ENCODE measurements at regions not wholly inside any gene's neighbourhood (a gene's known extent, or its start where the extent isn't known, plus 50 kb on each side); places are given as distances from the start of the nearest gene placed in this dataset.

DNA sequence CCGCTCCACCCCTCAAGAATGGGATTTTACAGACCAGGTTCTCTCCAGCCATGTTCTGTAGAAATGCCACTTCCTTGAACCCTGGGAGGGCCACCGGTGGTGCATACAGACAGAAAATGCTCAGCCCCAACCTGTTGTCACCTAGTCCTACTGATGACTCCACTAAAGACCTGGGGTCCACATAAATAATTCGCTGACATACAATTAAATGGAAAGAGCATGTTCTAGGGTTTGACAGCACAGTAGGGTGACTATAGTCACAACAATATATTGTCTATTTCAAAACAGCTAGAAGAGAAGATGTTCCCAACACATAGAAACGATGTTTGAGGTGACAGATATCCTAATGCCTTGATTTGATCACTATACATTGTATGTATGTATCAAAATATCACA, 155.6 kb upstream of the NEBL start:
- TF ChIP-seq, protein P1, sequence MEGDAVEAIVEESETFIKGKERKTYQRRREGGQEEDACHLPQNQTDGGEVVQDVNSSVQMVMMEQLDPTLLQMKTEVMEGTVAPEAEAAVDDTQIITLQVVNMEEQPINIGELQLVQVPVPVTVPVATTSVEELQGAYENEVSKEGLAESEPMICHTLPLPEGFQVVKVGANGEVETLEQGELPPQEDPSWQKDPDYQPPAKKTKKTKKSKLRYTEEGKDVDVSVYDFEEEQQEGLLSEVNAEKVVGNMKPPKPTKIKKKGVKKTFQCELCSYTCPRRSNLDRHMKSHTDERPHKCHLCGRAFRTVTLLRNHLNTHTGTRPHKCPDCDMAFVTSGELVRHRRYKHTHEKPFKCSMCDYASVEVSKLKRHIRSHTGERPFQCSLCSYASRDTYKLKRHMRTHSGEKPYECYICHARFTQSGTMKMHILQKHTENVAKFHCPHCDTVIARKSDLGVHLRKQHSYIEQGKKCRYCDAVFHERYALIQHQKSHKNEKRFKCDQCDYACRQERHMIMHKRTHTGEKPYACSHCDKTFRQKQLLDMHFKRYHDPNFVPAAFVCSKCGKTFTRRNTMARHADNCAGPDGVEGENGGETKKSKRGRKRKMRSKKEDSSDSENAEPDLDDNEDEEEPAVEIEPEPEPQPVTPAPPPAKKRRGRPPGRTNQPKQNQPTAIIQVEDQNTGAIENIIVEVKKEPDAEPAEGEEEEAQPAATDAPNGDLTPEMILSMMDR (IDR thresholded peaks at IDR 0.05; ENCODE audit: extremely low read depth, insufficient read depth, missing control alignments): no peak
- in situ Hi-C loops (cut with MboI; ENCODE audit: low pct_unique_long_range_greater_than_20kb, low sequenced_read_pairs, unreplicated experiment): no loop called here
- no peak for DNase-seq (ENCODE audit: low spot score)

DNA sequence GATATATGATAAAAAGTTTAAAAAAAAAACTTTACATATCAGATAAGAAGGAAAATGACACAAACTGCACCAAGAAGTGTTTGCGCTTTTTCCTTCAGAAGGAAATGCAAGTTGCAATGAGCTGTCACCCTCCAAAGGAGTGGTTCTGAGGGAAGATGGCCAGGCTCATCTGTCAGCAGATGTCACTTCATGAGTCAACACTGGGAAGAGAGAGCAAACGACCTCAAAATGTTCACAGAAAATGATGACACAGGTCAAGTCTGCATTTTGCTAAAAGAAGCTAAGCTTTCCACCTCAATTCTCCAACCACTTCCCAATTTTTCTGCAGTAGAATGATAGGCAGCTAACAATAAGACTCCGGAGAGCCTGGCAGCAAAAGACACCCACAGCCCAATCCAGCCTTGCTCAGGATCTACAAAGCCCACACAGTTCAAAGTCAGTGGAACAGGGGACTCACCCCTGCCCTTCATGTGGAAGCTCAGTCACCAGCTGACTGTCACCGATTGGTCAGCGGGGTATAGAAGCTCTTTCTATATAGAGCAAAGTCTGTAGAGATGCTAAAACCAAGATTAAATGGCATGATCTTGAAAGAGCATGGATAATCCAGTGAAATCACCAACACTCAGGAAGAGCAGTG, 155.1 kb upstream of the NEBL start:
- in situ Hi-C loops (cut with MboI; ENCODE audit: low pct_unique_long_range_greater_than_20kb, low sequenced_read_pairs, unreplicated experiment): no loop called here
- no peak for DNase-seq (ENCODE audit: low spot score)
- TF ChIP-seq, protein P1 (IDR thresholded peaks at IDR 0.05; ENCODE audit: extremely low read depth, insufficient read depth, missing control alignments): no peak

DNA sequence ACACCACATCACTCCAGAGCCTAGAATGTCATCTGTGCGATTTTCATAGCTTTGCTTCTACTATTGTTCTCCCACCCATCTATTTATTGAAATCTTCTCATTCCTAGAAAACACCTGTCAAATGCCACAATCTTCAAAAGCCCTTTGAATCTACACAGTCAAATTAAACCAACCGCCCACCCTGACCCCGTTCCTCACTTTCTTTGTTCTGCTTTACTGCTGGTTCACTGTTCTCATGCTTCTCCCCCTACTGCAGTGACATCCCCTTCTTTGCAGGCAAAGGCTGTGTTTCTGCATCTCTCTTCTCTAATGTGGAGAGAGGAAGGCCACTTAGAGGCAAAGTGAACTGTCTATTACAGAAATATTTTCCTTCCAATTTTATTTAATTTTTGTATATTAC, 152.4 kb upstream of the NEBL start:
- DNase-seq (ENCODE audit: low spot score): no peak
- in situ Hi-C loops (cut with MboI; ENCODE audit: low pct_unique_long_range_greater_than_20kb, low sequenced_read_pairs, unreplicated experiment): no loop called here
- TF ChIP-seq, protein P1 (IDR thresholded peaks at IDR 0.05; ENCODE audit: extremely low read depth, insufficient read depth, missing control alignments): no peak

DNA sequence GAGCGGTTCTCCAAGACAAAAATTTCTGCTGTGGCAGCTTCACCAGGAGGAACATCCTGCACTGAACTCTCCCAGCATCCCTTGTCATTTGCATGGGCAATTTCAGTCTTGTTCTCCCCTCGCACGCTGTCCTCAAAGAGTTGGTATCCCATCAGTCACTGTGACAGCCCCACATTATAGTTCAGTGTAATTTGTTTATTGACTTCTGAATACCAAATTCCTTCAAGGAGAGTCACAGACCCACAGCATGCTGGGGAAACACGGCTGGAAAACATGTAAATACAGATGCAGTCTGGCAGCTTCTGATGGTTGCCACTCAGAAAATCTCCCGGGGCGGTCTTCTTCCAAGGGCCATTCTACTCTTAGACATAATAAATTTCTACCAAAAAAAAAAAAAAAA, 151.0 kb upstream of the NEBL start:
- TF ChIP-seq, protein P1 (IDR thresholded peaks at IDR 0.05; ENCODE audit: extremely low read depth, insufficient read depth, missing control alignments): no peak
- in situ Hi-C loops (cut with MboI; ENCODE audit: low pct_unique_long_range_greater_than_20kb, low sequenced_read_pairs, unreplicated experiment): no loop called here
- no peak for DNase-seq (ENCODE audit: low spot score)

DNA sequence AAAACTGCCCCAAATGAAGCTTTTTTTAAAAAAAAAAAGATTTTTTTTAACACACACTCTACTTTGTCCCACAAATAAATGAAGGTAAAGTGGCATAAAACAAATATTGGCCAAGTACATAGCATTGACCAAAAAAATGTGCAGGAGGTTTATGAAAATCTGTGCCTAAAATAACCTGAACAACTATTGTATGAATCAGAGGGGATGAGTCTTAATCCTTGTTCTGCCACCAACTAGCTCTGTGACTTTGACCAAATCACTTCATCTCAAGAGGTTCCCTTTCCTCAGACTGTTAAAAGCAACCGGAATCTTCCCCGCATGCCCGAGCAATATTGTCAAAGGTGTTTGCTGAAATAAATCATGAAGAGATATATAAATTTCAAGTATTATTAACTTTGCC, 150.4 kb upstream of the NEBL start:
- no peak for DNase-seq (ENCODE audit: low spot score)
- TF ChIP-seq, protein P1 (IDR thresholded peaks at IDR 0.05; ENCODE audit: extremely low read depth, insufficient read depth, missing control alignments): no peak
- in situ Hi-C loops (cut with MboI; ENCODE audit: low pct_unique_long_range_greater_than_20kb, low sequenced_read_pairs, unreplicated experiment): no loop called here

DNA sequence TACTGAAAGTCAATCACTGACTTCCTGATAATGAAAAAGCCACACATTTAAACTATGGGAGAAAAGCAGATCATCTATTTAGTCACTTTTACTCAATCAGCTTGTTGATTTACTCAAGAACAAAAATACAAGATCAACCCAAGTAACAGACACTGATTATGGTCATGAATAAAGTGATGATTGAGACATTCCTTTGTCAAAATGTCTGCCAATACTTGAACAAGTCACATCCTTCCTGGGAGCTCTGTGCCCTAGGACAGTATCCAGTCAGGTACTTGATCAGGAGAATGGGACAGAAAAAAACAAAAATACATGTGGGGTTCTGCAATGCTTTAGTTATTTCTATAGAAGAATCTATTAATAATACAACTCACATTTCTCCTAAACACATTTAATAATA, 150.0 kb upstream of the NEBL start:
- in situ Hi-C loops (cut with MboI; ENCODE audit: low pct_unique_long_range_greater_than_20kb, low sequenced_read_pairs, unreplicated experiment): no loop called here
- DNase-seq (ENCODE audit: low spot score): no peak
- TF ChIP-seq, protein P1 (IDR thresholded peaks at IDR 0.05; ENCODE audit: extremely low read depth, insufficient read depth, missing control alignments): no peak

All from GM13977 (cell line).